ENCODE measurements at regions not wholly inside any gene's neighbourhood (a gene's known extent, or its start where the extent isn't known, plus 50 kb on each side); places are given as distances from the start of the nearest gene placed in this dataset.

DNA sequence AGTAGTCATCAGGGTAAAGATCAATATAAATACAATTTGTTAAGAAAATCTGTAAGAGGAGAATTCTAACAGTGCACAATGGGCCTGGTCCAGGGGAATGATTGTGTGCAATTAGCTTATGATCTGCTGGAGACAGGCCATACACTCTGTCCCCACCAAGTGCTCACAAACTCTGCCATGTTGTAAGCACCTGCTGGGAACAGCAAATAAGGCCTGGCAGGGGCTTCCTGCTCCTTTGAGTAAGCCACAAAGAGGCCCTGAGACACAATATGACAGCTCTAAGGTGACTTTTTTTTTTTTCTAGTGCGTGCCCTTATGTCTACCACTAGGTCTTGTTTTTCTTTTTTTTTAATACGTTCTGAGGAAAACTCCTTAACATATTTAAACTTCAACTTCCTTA is 866.3 kb upstream of the PCDH7 start:
- no peaks in the 10 kb centered on the region for H3K36me3 Mint-ChIP-seq (ENCODE audit: low read depth)
- no peak for ATAC-seq
- no peak overlapping the region for H3K4me3 Mint-ChIP-seq
- no peak overlapping the region for H3K27ac Mint-ChIP-seq
- ChIA-PET POLR2A (no interaction called here), CTCF (no interaction called here)
- no peaks in the 10 kb centered on the region for H3K4me1 Mint-ChIP-seq (ENCODE audit: low read depth)
- TF ChIP-seq, protein P1, sequence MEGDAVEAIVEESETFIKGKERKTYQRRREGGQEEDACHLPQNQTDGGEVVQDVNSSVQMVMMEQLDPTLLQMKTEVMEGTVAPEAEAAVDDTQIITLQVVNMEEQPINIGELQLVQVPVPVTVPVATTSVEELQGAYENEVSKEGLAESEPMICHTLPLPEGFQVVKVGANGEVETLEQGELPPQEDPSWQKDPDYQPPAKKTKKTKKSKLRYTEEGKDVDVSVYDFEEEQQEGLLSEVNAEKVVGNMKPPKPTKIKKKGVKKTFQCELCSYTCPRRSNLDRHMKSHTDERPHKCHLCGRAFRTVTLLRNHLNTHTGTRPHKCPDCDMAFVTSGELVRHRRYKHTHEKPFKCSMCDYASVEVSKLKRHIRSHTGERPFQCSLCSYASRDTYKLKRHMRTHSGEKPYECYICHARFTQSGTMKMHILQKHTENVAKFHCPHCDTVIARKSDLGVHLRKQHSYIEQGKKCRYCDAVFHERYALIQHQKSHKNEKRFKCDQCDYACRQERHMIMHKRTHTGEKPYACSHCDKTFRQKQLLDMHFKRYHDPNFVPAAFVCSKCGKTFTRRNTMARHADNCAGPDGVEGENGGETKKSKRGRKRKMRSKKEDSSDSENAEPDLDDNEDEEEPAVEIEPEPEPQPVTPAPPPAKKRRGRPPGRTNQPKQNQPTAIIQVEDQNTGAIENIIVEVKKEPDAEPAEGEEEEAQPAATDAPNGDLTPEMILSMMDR (IDR thresholded peaks at IDR 0.05) = no peak
- peaks cover 13% of the 10 kb centered on the region for H3K9me3 Mint-ChIP-seq
- DNase-seq = no peak
- H3K27me3 Mint-ChIP-seq = no peaks in the 10 kb centered on the region
- intact Hi-C loops (cut with micrococcal nuclease) = no loop called here

DNA sequence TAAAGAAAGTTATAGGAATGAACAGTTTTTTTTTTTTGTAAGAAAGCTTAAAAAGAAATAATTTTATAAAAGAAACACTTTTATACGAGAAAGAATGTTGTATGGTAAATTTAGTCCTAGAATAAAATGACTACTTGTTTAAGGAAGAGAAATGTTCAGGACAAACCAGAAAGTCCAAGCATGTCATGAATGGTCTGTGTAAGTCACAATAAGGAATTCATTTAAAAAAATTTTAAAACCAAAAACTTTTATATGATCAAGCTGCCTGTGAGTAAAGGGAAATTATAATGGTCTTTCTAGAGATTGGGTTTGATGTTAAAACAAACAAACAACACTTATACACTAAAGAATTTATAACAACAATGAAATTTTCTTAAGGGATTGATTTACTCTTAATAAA is 858.9 kb upstream of the PCDH7 start:
- no peaks in the 10 kb centered on the region for H3K27me3 Mint-ChIP-seq
- no peaks in the 10 kb centered on the region for H3K36me3 Mint-ChIP-seq (ENCODE audit: low read depth)
- ChIA-PET POLR2A (no interaction called here), CTCF (no interaction called here)
- TF ChIP-seq, protein P1 (IDR thresholded peaks at IDR 0.05) = no peak
- intact Hi-C loops (cut with micrococcal nuclease) = no loop called here
- H3K4me1 Mint-ChIP-seq (ENCODE audit: low read depth) = no peaks in the 10 kb centered on the region
- H3K4me3 Mint-ChIP-seq = no peak overlapping the region
- ATAC-seq (no peak), DNase-seq (no peak)
- H3K9me3 Mint-ChIP-seq = peaks cover 12% of the 10 kb centered on the region
- no peak overlapping the region for H3K27ac Mint-ChIP-seq

DNA sequence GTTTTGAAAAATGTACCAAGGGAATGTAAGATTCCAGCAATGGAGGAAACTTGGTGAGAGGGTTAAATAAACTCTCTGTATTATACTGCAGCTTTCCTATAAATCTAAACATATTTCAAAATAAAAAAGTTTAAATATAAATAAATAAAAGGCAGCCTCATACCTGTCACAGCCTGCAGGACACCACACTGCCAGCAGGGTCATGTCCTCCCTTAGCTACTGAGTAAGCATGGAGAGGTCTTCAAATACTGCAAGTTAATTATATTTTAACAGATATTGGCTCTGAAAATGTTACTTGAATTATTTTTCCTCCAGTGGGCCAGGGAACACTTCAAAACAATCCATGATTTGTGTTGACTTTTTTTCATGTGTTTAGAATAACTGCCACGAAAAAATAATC is 852.8 kb upstream of the PCDH7 start:
- Mint-ChIP-seq H3K9me3 (peaks cover 14% of the 10 kb centered on the region), H3K36me3 (ENCODE audit: low read depth) (no peaks in the 10 kb centered on the region), H3K4me3 (no peak overlapping the region), H3K27ac (no peak overlapping the region), H3K4me1 (ENCODE audit: low read depth) (no peaks in the 10 kb centered on the region), H3K27me3 (no peaks in the 10 kb centered on the region)
- ChIA-PET CTCF (no interaction called here), POLR2A (no interaction called here)
- no peak for DNase-seq
- TF ChIP-seq, protein P1 (IDR thresholded peaks at IDR 0.05) = no peak
- ATAC-seq = no peak
- intact Hi-C loops (cut with micrococcal nuclease) = no loop called here

DNA sequence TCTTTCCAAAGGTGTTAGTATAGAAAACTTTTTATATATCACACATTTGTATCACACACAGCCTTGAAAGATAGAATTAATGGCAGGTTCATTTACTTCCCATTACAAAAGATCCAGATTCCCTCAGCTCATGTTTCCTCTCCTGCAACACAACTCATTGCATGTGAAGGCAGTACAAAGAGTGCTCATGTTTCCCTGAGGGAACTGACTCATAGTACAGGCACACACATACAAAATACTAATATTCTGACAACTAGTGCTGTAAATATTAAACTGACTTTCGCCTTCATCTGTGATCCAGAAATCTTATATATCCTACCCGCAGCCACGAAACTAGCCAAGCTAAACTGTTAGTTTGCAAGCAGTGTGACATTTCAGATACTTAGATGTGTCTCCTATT is 819.8 kb upstream of the PCDH7 start:
- peaks cover 4% of the 10 kb centered on the region for H3K9me3 Mint-ChIP-seq
- intact Hi-C loops (cut with micrococcal nuclease) = no loop called here
- H3K27me3 Mint-ChIP-seq = no peaks in the 10 kb centered on the region
- DNase-seq (no peak), ATAC-seq (no peak)
- ChIA-PET CTCF (no interaction called here), POLR2A (interaction anchor here (0.6 kb wide), 1 partner anchor 274 kb away, joined by 3 read pairs; no protein-coding TSS in a partner anchor)
- no peak overlapping the region for H3K27ac Mint-ChIP-seq
- TF ChIP-seq, protein P1 (IDR thresholded peaks at IDR 0.05) = no peak
- H3K36me3 Mint-ChIP-seq (ENCODE audit: low read depth) = no peaks in the 10 kb centered on the region
- H3K4me1 Mint-ChIP-seq (ENCODE audit: low read depth) = no peaks in the 10 kb centered on the region
- no peak overlapping the region for H3K4me3 Mint-ChIP-seq

DNA sequence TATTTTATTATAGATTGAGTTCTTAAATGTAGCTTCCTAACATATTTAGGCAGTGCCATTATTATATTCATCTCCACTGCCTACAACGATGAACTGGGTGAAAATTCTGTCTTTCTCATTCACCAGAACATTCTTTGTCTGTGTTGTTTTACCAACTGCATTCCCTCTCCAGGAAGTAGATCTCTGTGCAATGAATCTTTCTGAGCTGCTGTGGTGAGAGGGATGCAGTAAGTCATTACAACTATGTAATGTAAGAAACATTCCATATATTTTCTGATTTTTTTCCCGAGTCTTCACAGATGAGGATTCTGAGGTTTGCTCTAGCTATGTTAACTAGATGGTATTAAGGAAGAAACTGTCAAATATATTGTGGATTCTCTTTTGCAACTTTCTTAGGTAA is 811.9 kb upstream of the PCDH7 start:
- no peak overlapping the region for H3K27ac Mint-ChIP-seq
- TF ChIP-seq, protein P1 (IDR thresholded peaks at IDR 0.05) = no peak
- H3K36me3 Mint-ChIP-seq (ENCODE audit: low read depth) = no peaks in the 10 kb centered on the region
- ChIA-PET POLR2A (no interaction called here), CTCF (no interaction called here)
- no peak overlapping the region for H3K4me3 Mint-ChIP-seq
- DNase-seq = no peak
- H3K27me3 Mint-ChIP-seq = no peaks in the 10 kb centered on the region
- H3K9me3 Mint-ChIP-seq = peaks cover 13% of the 10 kb centered on the region
- intact Hi-C loops (cut with micrococcal nuclease) = no loop called here
- ATAC-seq = no peak
- no peaks in the 10 kb centered on the region for H3K4me1 Mint-ChIP-seq (ENCODE audit: low read depth)

All from activated CD8-positive, alpha-beta T cell treated with anti-CD3 and anti-CD28 coated beads for 36 hours (primary cell).